Erythroblast (primary cell): ENCODE measurements at regions not wholly inside any gene's neighbourhood (a gene's known extent, or its start where the extent isn't known, plus 50 kb on each side); places are given as distances from the start of the nearest gene placed in this dataset.
"Not testable (repeated sequence)": the region's sequence is repeated elsewhere in the genome, so short reads cannot be mapped to it uniquely, and the experiment has no call there.

Experiments used
- DNase-seq, 2 experiments: peaks; one replicate each; lab custom pipeline; 2025; lab: John Stamatoyannopoulos, UW
- GATA1 ChIP-seq: IDR thresholded peaks from 2 replicates; pipeline ENCODE4 v1.6.1; 2011; ENCODE audit warnings: low read depth, mild to moderate bottlenecking, control low read depth, low read length, moderate library complexity
- POLR2A ChIP-seq: IDR thresholded peaks from 2 replicates; pipeline ENCODE4 v1.6.1; 2011; ENCODE audit warnings: mild to moderate bottlenecking, low read length

- DNase-seq = not testable (repeated sequence)
Observed at GRCh38 chr6:86872810-86873209, 64.5 kb upstream of the HTR1E start.

- DNase-seq = no peak
- no peak for TF ChIP-seq GATA1
- no peak for TF ChIP-seq POLR2A
Observed at GRCh38 chr6:86871681-86872080, 65.6 kb upstream of the HTR1E start.

GRCh38 chr6:86869500-86869899 lies 67.8 kb upstream of the HTR1E start:
- DNase-seq = no peak
- TF ChIP-seq GATA1 (no peak), POLR2A (no peak)

GRCh38 chr6:86859513-86859912 lies 77.8 kb upstream of the HTR1E start:
- no peak for DNase-seq
- TF ChIP-seq POLR2A (no peak), GATA1 (no peak)

GRCh38 chr6:86858970-86859369 lies 78.4 kb upstream of the HTR1E start:
- TF ChIP-seq POLR2A = no peak
- DNase-seq = no peak

- TF ChIP-seq GATA1 (no peak), POLR2A (no peak)
- no peak for DNase-seq
Observed at GRCh38 chr6:86857783-86858182, 79.5 kb upstream of the HTR1E start.

- peak; percentile 26 to 51 for DNase-seq
- TF ChIP-seq GATA1 (no peak), POLR2A (no peak)
Observed at GRCh38 chr6:86856937-86857563, 80.3 kb upstream of the HTR1E start.

- TF ChIP-seq GATA1 (no peak), POLR2A (no peak)
- DNase-seq = no peak
Observed at GRCh38 chr6:86856379-86856778, 80.9 kb upstream of the HTR1E start.

GRCh38 chr6:86848986-86849385 lies 88.3 kb upstream of the HTR1E start:
- TF ChIP-seq POLR2A (no peak), GATA1 (no peak)

GRCh38 chr6:86832686-86833085 lies 104.6 kb upstream of the HTR1E start:
- DNase-seq = no peak
- no peak for TF ChIP-seq GATA1
- no peak for TF ChIP-seq POLR2A

More at GRCh38 chr6:86848986-86849385, 88.3 kb upstream of the HTR1E start:
- DNase-seq = no peak

GRCh38 chr6:86825436-86825835 lies 111.9 kb upstream of the HTR1E start:
- TF ChIP-seq GATA1 (no peak), POLR2A (no peak)
- DNase-seq = no peak

- TF ChIP-seq POLR2A (no peak), GATA1 (no peak)
- no peak for DNase-seq
Observed at GRCh38 chr6:86822747-86823146, 114.6 kb upstream of the HTR1E start.

GRCh38 chr6:86820750-86821149 lies 116.6 kb upstream of the HTR1E start:
- DNase-seq = no peak
- TF ChIP-seq POLR2A (no peak), GATA1 (no peak)

GRCh38 chr6:86793649-86794048 lies 143.7 kb upstream of the HTR1E start:
- no peak for TF ChIP-seq POLR2A
- TF ChIP-seq GATA1 = no peak

GRCh38 chr6:86791476-86791875 lies 145.9 kb upstream of the HTR1E start:
- TF ChIP-seq GATA1 = no peak
- no peak for TF ChIP-seq POLR2A
- no peak for DNase-seq

More at GRCh38 chr6:86793649-86794048, 143.7 kb upstream of the HTR1E start:
- no peak for DNase-seq
